ENCODE measurements at regions not wholly inside any gene's neighbourhood (a gene's known extent, or its start where the extent isn't known, plus 50 kb on each side); places are given as distances from the start of the nearest gene placed in this dataset.

DNA sequence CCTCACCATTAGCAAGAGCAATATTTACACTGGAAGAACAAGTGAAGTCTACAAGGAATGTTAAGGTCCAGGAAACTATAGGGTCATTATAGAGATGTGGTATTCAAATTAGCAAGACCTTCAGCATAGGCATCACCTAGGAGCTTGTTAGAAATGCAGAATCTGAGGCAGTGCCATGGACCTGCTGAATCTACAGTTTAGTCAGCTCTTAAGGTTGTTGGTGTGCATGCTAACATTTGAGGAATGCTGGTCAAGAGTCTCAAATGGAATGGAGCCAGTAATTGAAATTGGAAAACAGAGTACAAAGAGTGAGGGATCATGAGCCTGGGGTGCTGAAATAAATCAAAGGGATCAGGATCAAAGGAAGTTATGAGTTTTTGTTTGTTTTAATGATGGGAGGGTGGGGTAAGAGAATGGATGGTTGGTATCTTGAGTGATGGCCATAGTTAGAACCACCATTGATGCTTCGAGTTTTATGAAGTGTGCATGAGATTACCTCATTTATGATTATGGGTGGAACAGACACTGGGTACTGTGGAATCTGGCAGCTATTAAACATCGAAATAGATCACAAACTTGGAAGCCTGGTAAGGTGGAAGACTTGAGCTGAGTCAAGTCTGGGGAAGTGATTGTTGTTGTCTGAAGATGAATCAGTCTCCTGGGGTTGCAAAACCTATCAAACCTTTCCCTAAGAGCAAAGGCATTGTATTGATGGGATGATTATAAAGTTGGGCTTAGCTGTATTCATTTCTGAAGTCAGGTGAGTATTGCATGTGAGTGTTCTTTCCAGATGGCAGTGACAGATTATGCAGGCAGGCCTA, 323.3 kb upstream of the E2F7 start:
- TF ChIP-seq, protein P1, sequence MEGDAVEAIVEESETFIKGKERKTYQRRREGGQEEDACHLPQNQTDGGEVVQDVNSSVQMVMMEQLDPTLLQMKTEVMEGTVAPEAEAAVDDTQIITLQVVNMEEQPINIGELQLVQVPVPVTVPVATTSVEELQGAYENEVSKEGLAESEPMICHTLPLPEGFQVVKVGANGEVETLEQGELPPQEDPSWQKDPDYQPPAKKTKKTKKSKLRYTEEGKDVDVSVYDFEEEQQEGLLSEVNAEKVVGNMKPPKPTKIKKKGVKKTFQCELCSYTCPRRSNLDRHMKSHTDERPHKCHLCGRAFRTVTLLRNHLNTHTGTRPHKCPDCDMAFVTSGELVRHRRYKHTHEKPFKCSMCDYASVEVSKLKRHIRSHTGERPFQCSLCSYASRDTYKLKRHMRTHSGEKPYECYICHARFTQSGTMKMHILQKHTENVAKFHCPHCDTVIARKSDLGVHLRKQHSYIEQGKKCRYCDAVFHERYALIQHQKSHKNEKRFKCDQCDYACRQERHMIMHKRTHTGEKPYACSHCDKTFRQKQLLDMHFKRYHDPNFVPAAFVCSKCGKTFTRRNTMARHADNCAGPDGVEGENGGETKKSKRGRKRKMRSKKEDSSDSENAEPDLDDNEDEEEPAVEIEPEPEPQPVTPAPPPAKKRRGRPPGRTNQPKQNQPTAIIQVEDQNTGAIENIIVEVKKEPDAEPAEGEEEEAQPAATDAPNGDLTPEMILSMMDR (IDR thresholded peaks at IDR 0.05; ENCODE audit: insufficient read depth, low read length, poor library complexity, severe bottlenecking), result no peak
- no peak overlapping the region for H3K4me3 ChIP-seq (replicated peaks; ENCODE audit: low read depth, low read length)
- no peaks in the 10 kb centered on the region for H3K27me3 ChIP-seq (replicated peaks; ENCODE audit: control insufficient read depth, insufficient read depth, low read length)
- DNase-seq (ENCODE audit: extremely low read depth, insufficient read length), result no peak
- H3K36me3 ChIP-seq (ENCODE audit: control insufficient read depth, insufficient read depth, low read length), result no peaks in the 10 kb centered on the region

DNA sequence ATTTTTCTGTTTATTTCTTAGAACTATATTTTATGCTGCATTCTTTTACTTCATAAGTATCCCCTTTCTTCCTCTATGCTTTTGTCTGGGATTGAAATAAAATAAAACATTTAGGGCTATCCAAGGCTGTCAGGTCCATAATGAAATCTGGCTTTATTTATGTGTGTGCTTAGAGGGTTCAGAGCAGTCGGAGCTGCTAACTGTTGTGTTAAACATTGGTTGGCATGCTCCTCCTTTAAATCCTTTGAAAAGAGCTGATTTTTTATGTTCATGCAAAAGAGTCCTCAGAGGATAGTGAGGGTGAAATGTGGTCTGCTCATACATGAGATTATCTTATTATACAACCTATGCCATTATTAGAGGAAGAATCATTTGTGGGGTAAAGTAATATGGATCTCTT, 322.3 kb upstream of the E2F7 start:
- H3K36me3 ChIP-seq (ENCODE audit: control insufficient read depth, insufficient read depth, low read length), result no peaks in the 10 kb centered on the region
- no peak for DNase-seq (ENCODE audit: extremely low read depth, insufficient read length)
- TF ChIP-seq, protein P1 (IDR thresholded peaks at IDR 0.05; ENCODE audit: insufficient read depth, low read length, poor library complexity, severe bottlenecking), result no peak
- H3K27me3 ChIP-seq (replicated peaks; ENCODE audit: control insufficient read depth, insufficient read depth, low read length), result no peaks in the 10 kb centered on the region
- no peak overlapping the region for H3K4me3 ChIP-seq (replicated peaks; ENCODE audit: low read depth, low read length)

DNA sequence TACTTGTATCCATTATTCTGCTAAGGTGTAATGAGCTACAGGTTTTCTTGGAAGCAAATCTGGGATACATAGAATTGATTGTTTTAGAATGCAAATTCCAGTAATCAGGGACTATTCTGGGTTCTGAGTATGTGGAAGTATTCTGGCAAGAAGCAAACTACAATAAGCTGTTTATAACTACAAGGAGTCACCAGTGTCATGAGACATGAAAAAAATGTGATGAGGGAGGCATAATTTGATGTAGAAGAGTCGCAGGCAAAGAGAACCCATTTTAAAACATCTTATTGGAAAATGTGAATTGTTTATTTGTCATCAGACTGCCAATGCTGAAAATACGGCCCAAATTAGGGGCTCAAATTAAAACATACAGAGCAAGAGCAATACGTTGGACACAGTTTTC, 321.8 kb upstream of the E2F7 start:
- no peak overlapping the region for H3K4me3 ChIP-seq (replicated peaks; ENCODE audit: low read depth, low read length)
- TF ChIP-seq, protein P1 (IDR thresholded peaks at IDR 0.05; ENCODE audit: insufficient read depth, low read length, poor library complexity, severe bottlenecking), result no peak
- no peak for DNase-seq (ENCODE audit: extremely low read depth, insufficient read length)
- no peaks in the 10 kb centered on the region for H3K27me3 ChIP-seq (replicated peaks; ENCODE audit: control insufficient read depth, insufficient read depth, low read length)
- H3K36me3 ChIP-seq (ENCODE audit: control insufficient read depth, insufficient read depth, low read length), result no peaks in the 10 kb centered on the region

DNA sequence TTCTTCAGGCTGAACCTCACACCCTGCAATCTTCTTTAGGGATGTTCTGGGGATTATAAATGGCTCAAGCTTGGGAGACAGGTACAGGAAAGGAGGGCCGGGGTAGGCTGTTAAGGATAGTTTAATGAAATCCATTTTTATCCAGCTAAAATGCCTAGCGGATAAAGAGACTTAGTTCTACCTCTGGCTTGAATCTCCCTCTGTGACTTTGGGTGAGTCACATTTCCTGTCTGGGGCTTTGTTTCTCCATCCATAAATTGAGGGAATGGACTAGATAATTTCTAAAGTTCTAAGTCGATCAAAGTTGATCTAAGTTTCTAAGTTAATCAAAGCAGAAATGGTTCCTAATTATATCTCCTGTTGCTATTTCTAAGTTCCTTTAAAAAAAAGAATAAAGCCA, 319.6 kb upstream of the E2F7 start:
- DNase-seq (ENCODE audit: extremely low read depth, insufficient read length), result no peak
- TF ChIP-seq, protein P1 (IDR thresholded peaks at IDR 0.05; ENCODE audit: insufficient read depth, low read length, poor library complexity, severe bottlenecking), result no peak
- Histone ChIP-seq H3K36me3 (ENCODE audit: control insufficient read depth, insufficient read depth, low read length) (no peaks in the 10 kb centered on the region), H3K4me3 (replicated peaks; ENCODE audit: low read depth, low read length) (no peak overlapping the region), H3K27me3 (replicated peaks; ENCODE audit: control insufficient read depth, insufficient read depth, low read length) (no peaks in the 10 kb centered on the region)

DNA sequence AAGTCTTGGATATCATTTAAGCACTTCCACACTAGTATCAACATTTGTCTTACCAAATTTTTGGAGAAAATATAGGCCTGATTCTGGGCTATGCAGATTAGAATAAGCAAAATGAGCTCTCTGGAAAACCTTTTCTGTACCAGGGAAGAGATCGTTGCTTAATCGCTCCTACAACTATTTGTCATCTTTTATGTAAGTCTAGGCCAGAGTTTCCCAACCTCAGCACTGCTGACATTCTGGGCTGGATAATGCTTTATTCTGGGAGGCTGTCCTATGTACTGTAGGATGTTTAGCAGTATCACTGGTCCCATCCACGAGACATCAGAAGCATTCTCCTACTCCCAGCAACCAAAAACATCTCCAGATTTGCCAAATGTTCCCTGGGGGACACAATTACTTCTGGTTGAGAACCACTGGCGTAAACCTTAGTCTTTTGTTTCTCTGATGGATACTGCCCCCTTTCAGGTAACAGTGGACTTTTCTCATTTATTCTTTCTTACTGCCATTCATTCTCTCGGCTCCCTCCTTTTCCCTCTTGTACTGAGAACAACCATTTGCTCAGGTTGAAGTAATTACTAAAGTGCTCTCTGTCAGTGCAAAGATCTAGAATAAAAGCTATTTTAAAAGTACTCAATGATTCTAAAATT, 316.9 kb upstream of the E2F7 start:
- no peak for DNase-seq (ENCODE audit: extremely low read depth, insufficient read length)
- no peaks in the 10 kb centered on the region for H3K27me3 ChIP-seq (replicated peaks; ENCODE audit: control insufficient read depth, insufficient read depth, low read length)
- H3K4me3 ChIP-seq (replicated peaks; ENCODE audit: low read depth, low read length), result no peak overlapping the region
- H3K36me3 ChIP-seq (ENCODE audit: control insufficient read depth, insufficient read depth, low read length), result no peaks in the 10 kb centered on the region
- TF ChIP-seq, protein P1 (IDR thresholded peaks at IDR 0.05; ENCODE audit: insufficient read depth, low read length, poor library complexity, severe bottlenecking), result no peak
